Gastrocnemius medialis (tissue), 4 donors: ENCODE measurements at regions not wholly inside any gene's neighbourhood (a gene's known extent, or its start where the extent isn't known, plus 50 kb on each side); places are given as distances from the start of the nearest gene placed in this dataset.

Experiments
- POLR2A ChIP-seq, 2 donors: fragments of 450-650 bp; IDR thresholded peaks; one replicate each; pipeline ENCODE4 v1.6.1; 2017; ENCODE audit warnings: antibody characterized with exemption in 2 of 2, mild to moderate bottlenecking in 2 of 2, moderate library complexity in 2 of 2
- TF ChIP-seq, protein P1 (sequence below), 5 experiments: fragments of 450-650 bp in 3 of 5; fragments of 200-600 bp in 2 of 5; sonication (generic) in 2 of 5; IDR thresholded peaks in 4 of 5; conservative IDR thresholded peaks in 1 of 5; 1 replicate in 4 of 5; 2 replicates in 1 of 5; pipeline ENCODE4 v1.5.1; 2016 to 2019; ENCODE audit warnings: antibody characterized with exemption in 5 of 5, mild to moderate bottlenecking in 3 of 5, moderate library complexity in 3 of 5

DNA sequence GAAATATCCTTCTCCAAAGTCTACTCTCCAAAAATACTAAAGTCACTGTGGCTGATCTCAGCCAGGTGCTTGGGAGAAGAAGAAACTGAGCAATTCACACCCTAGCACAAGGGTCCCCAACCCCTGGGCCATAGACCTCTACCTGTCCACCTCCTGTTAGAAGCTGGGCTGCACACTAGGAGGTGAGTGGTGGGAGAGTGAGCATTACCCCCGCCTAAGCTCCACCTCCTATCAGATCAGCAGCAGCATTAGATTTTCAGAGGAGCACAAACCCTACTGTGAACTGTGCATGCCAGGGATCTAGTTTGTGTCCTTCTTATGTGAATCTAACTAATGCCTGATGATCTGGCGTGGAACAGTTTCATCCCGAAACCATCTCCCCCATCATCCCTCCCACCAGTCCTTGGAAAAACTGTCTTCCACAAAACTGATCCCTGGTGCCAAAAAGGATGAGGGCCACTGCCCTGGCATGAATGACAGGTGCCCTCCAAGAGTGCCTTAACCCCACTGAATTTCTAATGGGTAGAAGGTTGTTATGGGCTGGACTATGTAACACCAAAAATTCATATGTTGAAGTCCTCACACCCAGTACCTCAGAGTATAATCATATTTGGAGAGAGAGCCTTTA lies 109.2 kb upstream of the CDYL start:
- TF ChIP-seq POLR2A (IDR thresholded peaks at IDR 0.05), result no peak
- TF ChIP-seq, protein P1, sequence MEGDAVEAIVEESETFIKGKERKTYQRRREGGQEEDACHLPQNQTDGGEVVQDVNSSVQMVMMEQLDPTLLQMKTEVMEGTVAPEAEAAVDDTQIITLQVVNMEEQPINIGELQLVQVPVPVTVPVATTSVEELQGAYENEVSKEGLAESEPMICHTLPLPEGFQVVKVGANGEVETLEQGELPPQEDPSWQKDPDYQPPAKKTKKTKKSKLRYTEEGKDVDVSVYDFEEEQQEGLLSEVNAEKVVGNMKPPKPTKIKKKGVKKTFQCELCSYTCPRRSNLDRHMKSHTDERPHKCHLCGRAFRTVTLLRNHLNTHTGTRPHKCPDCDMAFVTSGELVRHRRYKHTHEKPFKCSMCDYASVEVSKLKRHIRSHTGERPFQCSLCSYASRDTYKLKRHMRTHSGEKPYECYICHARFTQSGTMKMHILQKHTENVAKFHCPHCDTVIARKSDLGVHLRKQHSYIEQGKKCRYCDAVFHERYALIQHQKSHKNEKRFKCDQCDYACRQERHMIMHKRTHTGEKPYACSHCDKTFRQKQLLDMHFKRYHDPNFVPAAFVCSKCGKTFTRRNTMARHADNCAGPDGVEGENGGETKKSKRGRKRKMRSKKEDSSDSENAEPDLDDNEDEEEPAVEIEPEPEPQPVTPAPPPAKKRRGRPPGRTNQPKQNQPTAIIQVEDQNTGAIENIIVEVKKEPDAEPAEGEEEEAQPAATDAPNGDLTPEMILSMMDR (IDR thresholded peaks at IDR 0.05 in 4 of 5, conservative IDR thresholded peaks at IDR 0.05 in 1 of 5), result no peak
